Body of pancreas (tissue), 4 donors: ENCODE measurements at regions not wholly inside any gene's neighbourhood (a gene's known extent, or its start where the extent isn't known, plus 50 kb on each side); places are given as distances from the start of the nearest gene placed in this dataset.

Experiments
- POLR2A ChIP-seq, 3 donors: fragments of 450-650 bp; IDR thresholded peaks; one replicate each; pipeline ENCODE4 v1.6.1; 2016; ENCODE audit warnings: antibody characterized with exemption in 3 of 3, mild to moderate bottlenecking in 2 of 3
- TF ChIP-seq, protein P1 (sequence below), 7 experiments: fragments of 450-650 bp in 4 of 7; fragments of 200-600 bp in 3 of 7; sonication (generic) in 3 of 7; IDR thresholded peaks; one replicate each; pipeline ENCODE4 v1.5.1; 2016 to 2019; ENCODE audit warnings: antibody characterized with exemption in 7 of 7

DNA sequence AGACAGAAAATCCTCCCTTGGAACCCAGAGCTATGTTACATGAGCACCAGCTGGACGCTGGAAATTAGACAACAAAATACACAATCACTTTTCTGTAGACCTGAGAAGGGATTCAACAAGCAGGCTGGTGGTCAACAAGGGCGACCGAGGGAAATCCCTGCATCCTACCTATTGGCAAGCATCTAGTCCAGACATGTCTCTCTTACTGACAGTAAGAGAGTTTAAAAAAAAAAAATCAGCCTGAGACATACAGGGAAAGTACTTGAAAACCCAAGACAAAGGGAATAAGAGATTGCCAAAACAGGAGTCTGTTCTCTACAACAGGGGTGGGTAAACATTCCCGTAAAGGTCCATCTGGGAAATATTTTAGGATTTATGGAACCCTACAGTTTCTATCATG is 108.0 kb downstream of the KDR start:
- TF ChIP-seq, protein P1, sequence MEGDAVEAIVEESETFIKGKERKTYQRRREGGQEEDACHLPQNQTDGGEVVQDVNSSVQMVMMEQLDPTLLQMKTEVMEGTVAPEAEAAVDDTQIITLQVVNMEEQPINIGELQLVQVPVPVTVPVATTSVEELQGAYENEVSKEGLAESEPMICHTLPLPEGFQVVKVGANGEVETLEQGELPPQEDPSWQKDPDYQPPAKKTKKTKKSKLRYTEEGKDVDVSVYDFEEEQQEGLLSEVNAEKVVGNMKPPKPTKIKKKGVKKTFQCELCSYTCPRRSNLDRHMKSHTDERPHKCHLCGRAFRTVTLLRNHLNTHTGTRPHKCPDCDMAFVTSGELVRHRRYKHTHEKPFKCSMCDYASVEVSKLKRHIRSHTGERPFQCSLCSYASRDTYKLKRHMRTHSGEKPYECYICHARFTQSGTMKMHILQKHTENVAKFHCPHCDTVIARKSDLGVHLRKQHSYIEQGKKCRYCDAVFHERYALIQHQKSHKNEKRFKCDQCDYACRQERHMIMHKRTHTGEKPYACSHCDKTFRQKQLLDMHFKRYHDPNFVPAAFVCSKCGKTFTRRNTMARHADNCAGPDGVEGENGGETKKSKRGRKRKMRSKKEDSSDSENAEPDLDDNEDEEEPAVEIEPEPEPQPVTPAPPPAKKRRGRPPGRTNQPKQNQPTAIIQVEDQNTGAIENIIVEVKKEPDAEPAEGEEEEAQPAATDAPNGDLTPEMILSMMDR (IDR thresholded peaks at IDR 0.05), result no peak
- TF ChIP-seq POLR2A (IDR thresholded peaks at IDR 0.05), result no peak
